GM23338 (cell line): ENCODE measurements at regions not wholly inside any gene's neighbourhood (a gene's known extent, or its start where the extent isn't known, plus 50 kb on each side); places are given as distances from the start of the nearest gene placed in this dataset.

Source experiments
- ATAC-seq: fragments of 200-7000 bp; cut with Tn5 transposase; 3 replicates; pipeline ENCODE4 v1.9.1; 2020
- DNase-seq: peaks from one replicate; pipeline ENCODE4 v3.0.0-alpha.2; 2015; ENCODE audit warnings: low spot score
- H2AFZ ChIP-seq: fragments of 200-600 bp; sonication (generic); 2 replicates; pipeline ENCODE4 v1.8.0; 2016; ENCODE audit warnings: antibody characterized with exemption, mild to moderate bottlenecking, moderate library complexity
- H3F3A ChIP-seq: fragments of 200-600 bp; sonication (generic); replicated peaks from 2 replicates; pipeline ENCODE4 v1.8.0; 2017; ENCODE audit warnings: antibody characterized with exemption, mixed run types, low read depth
- H3K27ac ChIP-seq: fragments of 200-600 bp; sonication (generic); 2 replicates; pipeline ENCODE4 v1.6.1; 2016; ENCODE audit warnings: low read depth
- H3K27me3 ChIP-seq: fragments of 200-600 bp; sonication (generic); 2 replicates; pipeline ENCODE4 v1.8.0; 2016; ENCODE audit warnings: mild to moderate bottlenecking, mixed run types, moderate library complexity; ENCODE audit not compliant: insufficient read depth
- H3K36me3 ChIP-seq: fragments of 200-600 bp; sonication (generic); 2 replicates; pipeline ENCODE4 v1.8.0; 2016; ENCODE audit warnings: mild to moderate bottlenecking; ENCODE audit not compliant: insufficient read depth
- H3K4me1 ChIP-seq: fragments of 200-600 bp; sonication (generic); 2 replicates; pipeline ENCODE4 v1.8.0; 2016; ENCODE audit warnings: mild to moderate bottlenecking, moderate library complexity; ENCODE audit not compliant: insufficient read depth
- H3K4me2 ChIP-seq: fragments of 200-600 bp; sonication (generic); 2 replicates; pipeline ENCODE4 v1.7.1; 2017; ENCODE audit warnings: mixed run types
- H3K4me3 ChIP-seq: fragments of 200-600 bp; sonication (generic); 2 replicates; pipeline ENCODE4 v1.6.1; 2016; ENCODE audit warnings: mixed run types
- H3K79me2 ChIP-seq: fragments of 200-600 bp; sonication (generic); replicated peaks from 2 replicates; pipeline ENCODE4 v1.8.0; 2017; ENCODE audit warnings: mild to moderate bottlenecking; ENCODE audit not compliant: insufficient read depth
- H3K9me2 ChIP-seq: fragments of 200-600 bp; sonication (generic); 2 replicates; pipeline ENCODE4 v1.8.0; 2017; ENCODE audit not compliant: insufficient read depth
- H4K20me1 ChIP-seq: fragments of 200-600 bp; sonication (generic); replicated peaks from 2 replicates; pipeline ENCODE4 v1.8.0; 2017; ENCODE audit warnings: mild to moderate bottlenecking; ENCODE audit not compliant: insufficient read depth
- H3K27ac Mint-ChIP-seq: 2 replicates; pipeline ENCODE4 v1.8.0; 2020; ENCODE audit warnings: inconsistent platforms, mild to moderate bottlenecking, moderate library complexity, mixed read lengths
- H3K27me3 Mint-ChIP-seq: 3 replicates; pipeline ENCODE4 v1.8.0; 2022; ENCODE audit warnings: low read depth, mild to moderate bottlenecking, moderate library complexity, mixed read lengths, inconsistent platforms; ENCODE audit not compliant: insufficient read depth, poor library complexity
- H3K36me3 Mint-ChIP-seq: 3 replicates; pipeline ENCODE4 v1.8.0; 2021; ENCODE audit warnings: low read depth, mild to moderate bottlenecking, inconsistent platforms, moderate library complexity, mixed read lengths
- H3K4me1 Mint-ChIP-seq: 3 replicates; pipeline ENCODE4 v1.8.0; 2020; ENCODE audit warnings: mild to moderate bottlenecking, inconsistent platforms, mixed read lengths
- H3K4me3 Mint-ChIP-seq: 3 replicates; pipeline ENCODE4 v1.8.0; 2021; ENCODE audit warnings: moderate library complexity, mild to moderate bottlenecking, inconsistent platforms, mixed read lengths
- H3K9me3 Mint-ChIP-seq: 3 replicates; pipeline ENCODE4 v1.8.0; 2020; ENCODE audit warnings: moderate library complexity, mild to moderate bottlenecking, inconsistent platforms, mixed read lengths
- CREB1 ChIP-seq: fragments of 250-450 bp; sonication (Bioruptor Pico); IDR thresholded peaks from 2 replicates; pipeline ENCODE4 v1.5.0; 2020; ENCODE audit warnings: low read depth, mild to moderate bottlenecking, moderate library complexity
- ETS1 ChIP-seq: IDR thresholded peaks from 2 replicates; pipeline ENCODE4 v1.6.1; 2016; ENCODE audit warnings: antibody characterized with exemption
- EZH2 ChIP-seq: fragments of 200-600 bp; sonication (generic); IDR thresholded peaks from one replicate; pipeline ENCODE4 v1.8.0; 2017; ENCODE audit warnings: antibody characterized with exemption, mild to moderate bottlenecking, low read depth; ENCODE audit not compliant: unreplicated experiment
- EZH2phosphoT487 ChIP-seq: fragments of 200-600 bp; sonication (generic); IDR thresholded peaks from one replicate; pipeline ENCODE4 v1.8.1; 2018; ENCODE audit warnings: antibody characterized with exemption; ENCODE audit not compliant: unreplicated experiment
- POLR2AphosphoS5 ChIP-seq: IDR thresholded peaks from 2 replicates; pipeline ENCODE4 v1.6.1; 2016; ENCODE audit warnings: antibody characterized with exemption, low read depth
- ZNF114 ChIP-seq: fragments of 250-450 bp; sonication (Bioruptor Pico); IDR thresholded peaks from 2 replicates; pipeline ENCODE4 v1.5.0; 2020; ENCODE audit warnings: mild to moderate bottlenecking, moderate library complexity
- ZNF331 ChIP-seq: fragments of 250-450 bp; sonication (Bioruptor Pico); IDR thresholded peaks from 2 replicates; pipeline ENCODE4 v1.5.0; 2020; ENCODE audit warnings: low read depth, mild to moderate bottlenecking, moderate library complexity
- TF ChIP-seq, protein P1 (sequence below), 2 experiments: fragments of 200-600 bp in 1 of 2; sonication (generic) in 1 of 2; conservative IDR thresholded peaks; 2 replicates each; pipeline versions ENCODE4 v1.5.1 to v1.6.1; 2016 to 2017; ENCODE audit warnings: antibody characterized with exemption in 2 of 2, low read depth in 2 of 2, mild to moderate bottlenecking in 2 of 2, moderate library complexity in 1 of 2
- TF ChIP-seq, protein P2 (sequence below): fragments of 250-450 bp; sonication (Bioruptor Pico); IDR thresholded peaks from 2 replicates; pipeline ENCODE4 v1.5.0; 2020; ENCODE audit warnings: mild to moderate bottlenecking, moderate library complexity

GRCh38 chr19:28281676-28282075 is 931.3 kb downstream of the UQCRFS1 start (continued):
- TF ChIP-seq EZH2phosphoT487, result no peak
- no peak for TF ChIP-seq CREB1
- TF ChIP-seq ZNF331 (CRISPR knock-in tag), result no peak

- H3K27ac ChIP-seq, result no peak overlapping the region
Measured at GRCh38 chr19:28264556-28264955, 948.4 kb downstream of the UQCRFS1 start.

More at GRCh38 chr19:28264556-28264955, 948.4 kb downstream of the UQCRFS1 start:
- no peaks in the 10 kb centered on the region for H3K4me1 ChIP-seq
- no peak overlapping the region for H3K4me2 ChIP-seq
- no peak overlapping the region for H2AFZ ChIP-seq
- H3K27me3 ChIP-seq, result no peaks in the 10 kb centered on the region
- no peaks in the 10 kb centered on the region for H3F3A ChIP-seq
- Mint-ChIP-seq H3K27ac (no peak overlapping the region), H3K4me1 (peaks cover 4% of the 10 kb centered on the region; the same call in 2 of the 3 replicates), H3K9me3 (peaks cover 4% of the 10 kb centered on the region), H3K27me3 (no peaks in the 10 kb centered on the region), H3K4me3 (no peak overlapping the region), H3K36me3 (no peaks in the 10 kb centered on the region; the same call in 2 of the 3 replicates)
- ATAC-seq, result peak; percentile 45; the same call in 2 of the 3 replicates
- H3K4me3 ChIP-seq, result no peak overlapping the region
- peak; percentile 35 for DNase-seq
- H3K9me2 ChIP-seq, result 0 out of 2 replicates have a peak, but pooled peaks cover 5% of the 10 kb centered on the region
- TF ChIP-seq CREB1 (no peak), ETS1 (no peak), ZNF114 (CRISPR knock-in tag) (no peak), EZH2 (no peak), ZNF331 (CRISPR knock-in tag) (no peak), POLR2AphosphoS5 (no peak)
- TF ChIP-seq, protein P1, sequence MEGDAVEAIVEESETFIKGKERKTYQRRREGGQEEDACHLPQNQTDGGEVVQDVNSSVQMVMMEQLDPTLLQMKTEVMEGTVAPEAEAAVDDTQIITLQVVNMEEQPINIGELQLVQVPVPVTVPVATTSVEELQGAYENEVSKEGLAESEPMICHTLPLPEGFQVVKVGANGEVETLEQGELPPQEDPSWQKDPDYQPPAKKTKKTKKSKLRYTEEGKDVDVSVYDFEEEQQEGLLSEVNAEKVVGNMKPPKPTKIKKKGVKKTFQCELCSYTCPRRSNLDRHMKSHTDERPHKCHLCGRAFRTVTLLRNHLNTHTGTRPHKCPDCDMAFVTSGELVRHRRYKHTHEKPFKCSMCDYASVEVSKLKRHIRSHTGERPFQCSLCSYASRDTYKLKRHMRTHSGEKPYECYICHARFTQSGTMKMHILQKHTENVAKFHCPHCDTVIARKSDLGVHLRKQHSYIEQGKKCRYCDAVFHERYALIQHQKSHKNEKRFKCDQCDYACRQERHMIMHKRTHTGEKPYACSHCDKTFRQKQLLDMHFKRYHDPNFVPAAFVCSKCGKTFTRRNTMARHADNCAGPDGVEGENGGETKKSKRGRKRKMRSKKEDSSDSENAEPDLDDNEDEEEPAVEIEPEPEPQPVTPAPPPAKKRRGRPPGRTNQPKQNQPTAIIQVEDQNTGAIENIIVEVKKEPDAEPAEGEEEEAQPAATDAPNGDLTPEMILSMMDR (conservative IDR thresholded peaks at IDR 0.05; ENCODE audit: low read depth in 2 of 2), result no peak
- TF ChIP-seq, protein P2, sequence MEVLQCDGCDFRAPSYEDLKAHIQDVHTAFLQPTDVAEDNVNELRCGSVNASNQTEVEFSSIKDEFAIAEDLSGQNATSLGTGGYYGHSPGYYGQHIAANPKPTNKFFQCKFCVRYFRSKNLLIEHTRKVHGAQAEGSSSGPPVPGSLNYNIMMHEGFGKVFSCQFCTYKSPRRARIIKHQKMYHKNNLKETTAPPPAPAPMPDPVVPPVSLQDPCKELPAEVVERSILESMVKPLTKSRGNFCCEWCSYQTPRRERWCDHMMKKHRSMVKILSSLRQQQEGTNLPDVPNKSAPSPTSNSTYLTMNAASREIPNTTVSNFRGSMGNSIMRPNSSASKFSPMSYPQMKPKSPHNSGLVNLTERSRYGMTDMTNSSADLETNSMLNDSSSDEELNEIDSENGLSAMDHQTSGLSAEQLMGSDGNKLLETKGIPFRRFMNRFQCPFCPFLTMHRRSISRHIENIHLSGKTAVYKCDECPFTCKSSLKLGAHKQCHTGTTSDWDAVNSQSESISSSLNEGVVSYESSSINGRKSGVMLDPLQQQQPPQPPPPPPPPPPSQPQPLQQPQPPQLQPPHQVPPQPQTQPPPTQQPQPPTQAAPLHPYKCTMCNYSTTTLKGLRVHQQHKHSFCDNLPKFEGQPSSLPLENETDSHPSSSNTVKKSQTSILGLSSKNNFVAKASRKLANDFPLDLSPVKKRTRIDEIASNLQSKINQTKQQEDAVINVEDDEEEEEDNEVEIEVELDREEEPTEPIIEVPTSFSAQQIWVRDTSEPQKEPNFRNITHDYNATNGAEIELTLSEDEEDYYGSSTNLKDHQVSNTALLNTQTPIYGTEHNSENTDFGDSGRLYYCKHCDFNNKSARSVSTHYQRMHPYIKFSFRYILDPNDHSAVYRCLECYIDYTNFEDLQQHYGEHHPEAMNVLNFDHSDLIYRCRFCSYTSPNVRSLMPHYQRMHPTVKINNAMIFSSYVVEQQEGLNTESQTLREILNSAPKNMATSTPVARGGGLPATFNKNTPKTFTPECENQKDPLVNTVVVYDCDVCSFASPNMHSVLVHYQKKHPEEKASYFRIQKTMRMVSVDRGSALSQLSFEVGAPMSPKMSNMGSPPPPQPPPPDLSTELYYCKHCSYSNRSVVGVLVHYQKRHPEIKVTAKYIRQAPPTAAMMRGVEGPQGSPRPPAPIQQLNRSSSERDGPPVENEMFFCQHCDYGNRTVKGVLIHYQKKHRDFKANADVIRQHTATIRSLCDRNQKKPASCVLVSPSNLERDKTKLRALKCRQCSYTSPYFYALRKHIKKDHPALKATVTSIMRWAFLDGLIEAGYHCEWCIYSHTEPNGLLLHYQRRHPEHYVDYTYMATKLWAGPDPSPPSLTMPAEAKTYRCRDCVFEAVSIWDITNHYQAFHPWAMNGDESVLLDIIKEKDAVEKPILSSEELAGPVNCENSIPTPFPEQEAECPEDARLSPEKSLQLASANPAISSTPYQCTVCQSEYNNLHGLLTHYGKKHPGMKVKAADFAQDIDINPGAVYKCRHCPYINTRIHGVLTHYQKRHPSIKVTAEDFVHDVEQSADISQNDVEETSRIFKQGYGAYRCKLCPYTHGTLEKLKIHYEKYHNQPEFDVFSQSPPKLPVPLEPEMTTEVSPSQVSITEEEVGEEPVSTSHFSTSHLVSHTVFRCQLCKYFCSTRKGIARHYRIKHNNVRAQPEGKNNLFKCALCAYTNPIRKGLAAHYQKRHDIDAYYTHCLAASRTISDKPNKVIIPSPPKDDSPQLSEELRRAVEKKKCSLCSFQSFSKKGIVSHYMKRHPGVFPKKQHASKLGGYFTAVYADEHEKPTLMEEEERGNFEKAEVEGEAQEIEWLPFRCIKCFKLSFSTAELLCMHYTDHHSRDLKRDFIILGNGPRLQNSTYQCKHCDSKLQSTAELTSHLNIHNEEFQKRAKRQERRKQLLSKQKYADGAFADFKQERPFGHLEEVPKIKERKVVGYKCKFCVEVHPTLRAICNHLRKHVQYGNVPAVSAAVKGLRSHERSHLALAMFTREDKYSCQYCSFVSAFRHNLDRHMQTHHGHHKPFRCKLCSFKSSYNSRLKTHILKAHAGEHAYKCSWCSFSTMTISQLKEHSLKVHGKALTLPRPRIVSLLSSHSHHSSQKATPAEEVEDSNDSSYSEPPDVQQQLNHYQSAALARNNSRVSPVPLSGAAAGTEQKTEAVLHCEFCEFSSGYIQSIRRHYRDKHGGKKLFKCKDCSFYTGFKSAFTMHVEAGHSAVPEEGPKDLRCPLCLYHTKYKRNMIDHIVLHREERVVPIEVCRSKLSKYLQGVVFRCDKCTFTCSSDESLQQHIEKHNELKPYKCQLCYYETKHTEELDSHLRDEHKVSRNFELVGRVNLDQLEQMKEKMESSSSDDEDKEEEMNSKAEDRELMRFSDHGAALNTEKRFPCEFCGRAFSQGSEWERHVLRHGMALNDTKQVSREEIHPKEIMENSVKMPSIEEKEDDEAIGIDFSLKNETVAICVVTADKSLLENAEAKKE, result no peak
- no peaks in the 10 kb centered on the region for H3K79me2 ChIP-seq
- H3K36me3 ChIP-seq, result no peaks in the 10 kb centered on the region
- H4K20me1 ChIP-seq, result no peaks in the 10 kb centered on the region
